ENCODE measurements at regions not wholly inside any gene's neighbourhood (a gene's known extent, or its start where the extent isn't known, plus 50 kb on each side); places are given as distances from the start of the nearest gene placed in this dataset.
"Not testable (repeated sequence)": the region's sequence is repeated elsewhere in the genome, so short reads cannot be mapped to it uniquely, and the experiment has no call there.

DNA sequence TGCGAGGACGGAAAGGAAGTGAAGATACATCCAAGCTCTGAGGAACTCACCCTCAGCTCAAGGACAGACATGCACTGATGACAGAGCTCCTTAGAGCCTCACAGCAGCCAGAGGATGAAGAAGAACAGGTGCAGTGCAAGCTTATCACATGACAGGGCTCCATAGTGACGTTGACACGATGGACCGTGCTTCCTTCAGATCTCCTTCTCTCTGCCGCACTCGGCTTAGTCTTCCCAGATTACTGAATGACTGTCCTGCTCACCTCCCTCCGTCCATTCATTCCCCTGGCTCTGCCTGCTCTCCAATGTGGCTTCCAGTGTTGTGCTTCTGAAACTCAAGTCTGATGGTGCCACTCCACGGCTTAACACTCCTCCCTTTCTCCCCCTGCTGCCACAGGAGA is 161.5 kb upstream of the PFKP start:
- DNase-seq (ENCODE audit: extremely low spot score): no peak
- TF ChIP-seq NFRKB (IDR thresholded peaks at IDR 0.05) (no peak), FOXK2 (IDR thresholded peaks at IDR 0.05) (no peak), FOXM1 (IDR thresholded peaks at IDR 0.05; ENCODE audit: borderline replicate concordance) (no peak), BHLHE40 (IDR thresholded peaks at IDR 0.05; ENCODE audit: borderline replicate concordance) (no peak), L3MBTL2 (conservative IDR thresholded peaks at IDR 0.05) (no peak), ELF4 (IDR thresholded peaks at IDR 0.05) (no peak), ZNF384 (IDR thresholded peaks at IDR 0.05) (no peak), LEF1 (IDR thresholded peaks at IDR 0.05; ENCODE audit: borderline replicate concordance) (no peak), SP1 (IDR thresholded peaks at IDR 0.05) (no peak), HDGF (IDR thresholded peaks at IDR 0.05; ENCODE audit: borderline replicate concordance) (no peak)
- ChIA-PET POLR2A (no interaction called here), CTCF (no interaction called here)

- DNase-seq (ENCODE audit: extremely low spot score): no peak
- POLR2A ChIA-PET: interaction anchor here (0.5 to 1.0 kb wide), 3 partner anchors 10 to 759 kb away, joined by 3 read pairs; no protein-coding TSS in a partner anchor
- CTCF ChIA-PET: interaction anchor here (0.7 kb wide), 1 partner anchor 1628 kb away, joined by 3 read pairs; no protein-coding TSS in a partner anchor
- TF ChIP-seq CTBP1 (IDR thresholded peaks at IDR 0.05; ENCODE audit: borderline replicate concordance) (no peak), HDGF (IDR thresholded peaks at IDR 0.05; ENCODE audit: borderline replicate concordance) (no peak), L3MBTL2 (conservative IDR thresholded peaks at IDR 0.05) (no peak), FOXK2 (IDR thresholded peaks at IDR 0.05) (no peak)
Observed at GRCh38 chr10:2900530-2900929, 166.8 kb upstream of the PFKP start.

- POLR2A ChIA-PET: no interaction called here
- CTCF ChIA-PET: no interaction called here
- TF ChIP-seq, protein P1, sequence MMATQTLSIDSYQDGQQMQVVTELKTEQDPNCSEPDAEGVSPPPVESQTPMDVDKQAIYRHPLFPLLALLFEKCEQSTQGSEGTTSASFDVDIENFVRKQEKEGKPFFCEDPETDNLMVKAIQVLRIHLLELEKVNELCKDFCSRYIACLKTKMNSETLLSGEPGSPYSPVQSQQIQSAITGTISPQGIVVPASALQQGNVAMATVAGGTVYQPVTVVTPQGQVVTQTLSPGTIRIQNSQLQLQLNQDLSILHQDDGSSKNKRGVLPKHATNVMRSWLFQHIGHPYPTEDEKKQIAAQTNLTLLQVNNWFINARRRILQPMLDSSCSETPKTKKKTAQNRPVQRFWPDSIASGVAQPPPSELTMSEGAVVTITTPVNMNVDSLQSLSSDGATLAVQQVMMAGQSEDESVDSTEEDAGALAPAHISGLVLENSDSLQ (IDR thresholded peaks at IDR 0.05): peak; percentile 26; the same call in 1 of the 2 replicates
- no peak for TF ChIP-seq LEF1 (IDR thresholded peaks at IDR 0.05; ENCODE audit: borderline replicate concordance)
- no peak for DNase-seq (ENCODE audit: extremely low spot score)
Observed at GRCh38 chr10:2899246-2899951, 167.9 kb upstream of the PFKP start.

GRCh38 chr10:2898509-2898860 is 168.9 kb upstream of the PFKP start:
- no peak for DNase-seq (ENCODE audit: extremely low spot score)
- CTCF ChIA-PET: interaction anchor here (0.8 kb wide), 1 partner anchor 37 kb away, joined by 3 read pairs; no protein-coding TSS in a partner anchor
- POLR2A ChIA-PET: no interaction called here
- TF ChIP-seq FOXA1 (IDR thresholded peaks at IDR 0.05): no peak
- no peak for TF ChIP-seq FOXM1 (IDR thresholded peaks at IDR 0.05; ENCODE audit: borderline replicate concordance)
- no peak for TF ChIP-seq HDGF (IDR thresholded peaks at IDR 0.05; ENCODE audit: borderline replicate concordance)
- no peak for TF ChIP-seq L3MBTL2 (conservative IDR thresholded peaks at IDR 0.05)
- no peak for TF ChIP-seq CTBP1 (IDR thresholded peaks at IDR 0.05; ENCODE audit: borderline replicate concordance)
- no peak for TF ChIP-seq FOXK2 (IDR thresholded peaks at IDR 0.05)
- no peak for TF ChIP-seq SP1 (IDR thresholded peaks at IDR 0.05)
- TF ChIP-seq BHLHE40 (IDR thresholded peaks at IDR 0.05; ENCODE audit: borderline replicate concordance): no peak
- TF ChIP-seq, protein P1 (IDR thresholded peaks at IDR 0.05): no peak
- no peak for TF ChIP-seq LEF1 (IDR thresholded peaks at IDR 0.05; ENCODE audit: borderline replicate concordance)
- no peak for TF ChIP-seq ARNT (IDR thresholded peaks at IDR 0.05)
- no peak for TF ChIP-seq TARDBP (IDR thresholded peaks at IDR 0.05)
- no peak for TF ChIP-seq NFRKB (IDR thresholded peaks at IDR 0.05)
- TF ChIP-seq ZNF384 (IDR thresholded peaks at IDR 0.05): no peak
- TF ChIP-seq SUZ12 (IDR thresholded peaks at IDR 0.05): no peak
- TF ChIP-seq ELF4 (IDR thresholded peaks at IDR 0.05): no peak

- TF ChIP-seq L3MBTL2 (conservative IDR thresholded peaks at IDR 0.05) (no peak), FOXK2 (IDR thresholded peaks at IDR 0.05) (no peak), CTBP1 (IDR thresholded peaks at IDR 0.05; ENCODE audit: borderline replicate concordance) (no peak), HDGF (IDR thresholded peaks at IDR 0.05; ENCODE audit: borderline replicate concordance) (no peak), NFRKB (IDR thresholded peaks at IDR 0.05) (no peak), FOXA1 (IDR thresholded peaks at IDR 0.05) (no peak)
- POLR2A ChIA-PET: interaction anchor here (1.1 kb wide), 1 partner anchor 16 kb away, joined by 3 read pairs; no protein-coding TSS in a partner anchor
- no peak for DNase-seq (ENCODE audit: extremely low spot score)
- CTCF ChIA-PET: interaction anchor here (0.8 kb wide), 1 partner anchor 36 kb away, joined by 3 read pairs; no protein-coding TSS in a partner anchor
Observed at GRCh38 chr10:2897619-2898508, 169.5 kb upstream of the PFKP start.

DNA sequence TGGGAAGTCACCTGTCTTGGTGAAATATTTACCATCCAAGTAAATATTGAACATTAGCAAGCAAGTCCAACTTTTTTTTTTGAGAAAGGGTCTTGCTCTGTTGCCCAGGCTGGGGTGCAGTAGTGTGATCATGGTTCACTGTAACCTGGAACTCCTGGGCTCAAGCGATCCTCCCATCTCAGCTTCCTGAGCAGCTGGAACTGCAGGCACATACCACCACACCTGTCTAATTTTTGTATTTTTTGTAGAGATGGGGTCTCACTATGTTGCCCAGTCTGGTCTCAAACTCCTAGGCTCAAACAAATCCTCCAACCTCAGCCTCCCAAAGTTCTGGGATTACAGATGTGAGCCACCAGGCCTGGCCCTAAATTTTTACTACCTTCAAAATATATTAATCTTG is 171.0 kb upstream of the PFKP start:
- POLR2A ChIA-PET; DNase-seq (ENCODE audit: extremely low spot score); CTCF ChIA-PET: not testable (repeated sequence)

- no peak for DNase-seq (ENCODE audit: extremely low spot score)
- CTCF ChIA-PET: no interaction called here
- POLR2A ChIA-PET: no interaction called here
- TF ChIP-seq HDGF (IDR thresholded peaks at IDR 0.05; ENCODE audit: borderline replicate concordance) (no peak), TARDBP (IDR thresholded peaks at IDR 0.05) (no peak), BHLHE40 (IDR thresholded peaks at IDR 0.05; ENCODE audit: borderline replicate concordance) (no peak), FOXA1 (IDR thresholded peaks at IDR 0.05) (no peak), CTBP1 (IDR thresholded peaks at IDR 0.05; ENCODE audit: borderline replicate concordance) (no peak), ARNT (IDR thresholded peaks at IDR 0.05) (no peak), ZNF384 (IDR thresholded peaks at IDR 0.05) (no peak), FOXK2 (IDR thresholded peaks at IDR 0.05) (no peak), L3MBTL2 (conservative IDR thresholded peaks at IDR 0.05) (no peak), ELF4 (IDR thresholded peaks at IDR 0.05) (no peak), NFRKB (IDR thresholded peaks at IDR 0.05) (no peak), LEF1 (IDR thresholded peaks at IDR 0.05; ENCODE audit: borderline replicate concordance) (no peak), SUZ12 (IDR thresholded peaks at IDR 0.05) (no peak), FOXM1 (IDR thresholded peaks at IDR 0.05; ENCODE audit: borderline replicate concordance) (no peak), SP1 (IDR thresholded peaks at IDR 0.05) (no peak)
- TF ChIP-seq, protein P1 (IDR thresholded peaks at IDR 0.05): no peak
Observed at GRCh38 chr10:2895594-2896196, 171.7 kb upstream of the PFKP start.
